ENCODE measurements at regions not wholly inside any gene's neighbourhood (a gene's known extent, or its start where the extent isn't known, plus 50 kb on each side); places are given as distances from the start of the nearest gene placed in this dataset.

- no peak for DNase-seq (ENCODE audit: low spot score)
These were observed 425.6 kb downstream of the RASEF start for GRCh38 chr9:82637368-82637767.

GRCh38 chr9:82645600-82645999 is 417.3 kb downstream of the RASEF start:
- DNase-seq (ENCODE audit: low spot score), result no peak

- DNase-seq (ENCODE audit: low spot score), result no peak
These were observed 412.6 kb downstream of the RASEF start for GRCh38 chr9:82650368-82650767.

- DNase-seq (ENCODE audit: low spot score), result no peak
These were observed 411.5 kb downstream of the RASEF start for GRCh38 chr9:82651474-82651873.

- DNase-seq (ENCODE audit: low spot score), result no peak
These were observed 397.6 kb downstream of the RASEF start for GRCh38 chr9:82665324-82665723.

- DNase-seq (ENCODE audit: low spot score), result no peak
These were observed 394.2 kb downstream of the RASEF start for GRCh38 chr9:82668689-82669199.

GRCh38 chr9:82670000-82670399 is 392.9 kb downstream of the RASEF start:
- no peak for DNase-seq (ENCODE audit: low spot score)

DNA sequence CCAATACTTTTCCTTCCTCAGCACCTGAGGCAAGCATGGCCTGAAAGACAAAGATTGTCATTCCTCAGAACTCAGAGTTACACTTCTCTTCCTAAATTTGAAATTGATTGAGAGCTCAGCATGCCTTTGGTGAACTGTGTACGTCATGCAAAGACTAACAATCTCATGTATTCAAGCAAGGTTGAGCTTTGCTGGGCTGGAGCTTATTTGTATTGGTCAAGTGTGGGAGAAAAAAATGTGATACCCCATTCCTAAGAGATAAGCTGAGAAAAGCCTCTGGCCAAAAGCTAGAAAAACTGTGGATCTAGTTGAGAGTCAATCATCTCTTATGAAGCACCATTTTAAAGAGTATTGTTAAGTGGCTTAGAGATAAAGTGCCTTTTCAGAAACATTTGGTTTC is 392.2 kb downstream of the RASEF start:
- DNase-seq (ENCODE audit: low spot score), result no peak

GRCh38 chr9:82673201-82673600 is 389.7 kb downstream of the RASEF start:
- no peak for DNase-seq (ENCODE audit: low spot score)

DNA sequence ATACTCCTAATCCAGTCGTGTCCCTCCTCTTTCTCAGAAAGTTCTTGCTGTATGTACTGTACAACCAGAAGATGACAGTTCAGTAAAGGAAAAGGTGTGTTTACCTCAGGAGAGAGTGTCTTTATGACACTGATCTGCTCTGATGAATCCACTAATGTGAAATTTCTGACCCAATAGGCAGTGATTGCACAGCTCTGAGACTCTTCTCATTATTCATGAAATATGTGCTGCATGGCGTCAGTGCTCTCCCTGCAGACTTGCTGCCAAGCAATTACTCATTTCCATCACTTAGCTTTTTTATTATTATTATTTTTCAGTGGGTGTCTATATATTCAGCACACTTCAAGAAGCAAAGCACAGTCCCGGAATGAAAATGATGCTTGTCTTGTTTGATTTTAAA is 389.0 kb downstream of the RASEF start:
- DNase-seq (ENCODE audit: low spot score), result no peak

DNA sequence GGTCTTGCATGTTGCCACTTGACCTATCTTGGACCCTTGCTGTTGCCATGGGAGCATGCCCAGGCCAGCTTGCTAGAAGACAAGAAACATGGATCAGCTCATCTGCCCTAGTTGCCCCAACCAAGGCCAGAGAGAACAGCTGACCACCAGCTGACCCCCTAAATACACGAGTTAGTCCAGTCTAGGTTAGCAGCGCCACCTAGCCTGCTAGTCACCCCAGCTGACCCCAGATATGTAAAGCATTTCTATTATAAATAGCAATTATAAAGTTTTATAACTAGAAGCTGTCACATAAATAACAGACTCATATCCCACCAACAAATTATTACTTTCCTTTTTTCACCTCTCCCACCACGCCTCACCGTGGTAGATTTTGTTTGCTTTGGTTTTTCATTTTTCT is 387.8 kb downstream of the RASEF start:
- no peak for DNase-seq (ENCODE audit: low spot score)

- DNase-seq (ENCODE audit: low spot score), result no peak
These were observed 387.3 kb downstream of the RASEF start for GRCh38 chr9:82675605-82676004.

GRCh38 chr9:82677086-82677485 is 385.9 kb downstream of the RASEF start:
- DNase-seq (ENCODE audit: low spot score), result no peak

- DNase-seq (ENCODE audit: low spot score), result no peak
These were observed 383.5 kb downstream of the RASEF start for GRCh38 chr9:82679472-82679871.

DNA sequence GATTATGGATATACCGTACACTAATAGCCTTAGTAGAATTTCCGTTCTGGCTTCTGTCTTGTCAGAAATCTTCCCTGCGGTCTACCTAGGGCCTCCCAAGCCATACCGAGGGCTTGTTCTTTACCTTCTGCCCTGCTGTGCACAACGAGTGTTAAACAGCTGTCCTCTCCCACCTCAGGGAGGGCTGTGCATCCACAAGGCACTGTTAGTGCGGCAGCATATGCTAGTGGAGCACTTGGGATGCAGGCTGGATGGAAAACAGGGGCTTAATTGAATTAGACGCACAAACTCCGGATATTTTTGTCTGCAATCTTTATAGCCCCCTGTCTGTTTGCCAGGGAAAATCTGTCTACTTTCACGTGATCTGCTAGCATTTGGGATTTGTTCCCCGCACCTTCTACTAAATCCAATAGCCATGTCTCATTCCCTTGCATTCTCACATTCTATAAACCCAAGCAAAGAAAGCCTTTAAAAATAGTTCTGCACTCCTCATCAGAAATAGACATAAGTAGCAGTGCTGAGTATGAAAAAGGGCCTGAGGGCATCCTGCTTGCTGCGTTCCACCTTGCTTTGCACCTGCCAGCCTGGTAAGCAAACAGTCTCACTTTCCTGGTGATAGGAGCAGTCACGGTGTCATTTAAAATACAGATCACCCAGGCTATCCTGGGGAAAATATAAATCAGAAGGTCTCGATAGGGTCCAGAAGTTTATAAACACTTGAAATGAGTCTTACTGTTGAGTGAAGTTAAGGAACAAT is 382.6 kb downstream of the RASEF start:
- DNase-seq (ENCODE audit: low spot score), result no peak

DNA sequence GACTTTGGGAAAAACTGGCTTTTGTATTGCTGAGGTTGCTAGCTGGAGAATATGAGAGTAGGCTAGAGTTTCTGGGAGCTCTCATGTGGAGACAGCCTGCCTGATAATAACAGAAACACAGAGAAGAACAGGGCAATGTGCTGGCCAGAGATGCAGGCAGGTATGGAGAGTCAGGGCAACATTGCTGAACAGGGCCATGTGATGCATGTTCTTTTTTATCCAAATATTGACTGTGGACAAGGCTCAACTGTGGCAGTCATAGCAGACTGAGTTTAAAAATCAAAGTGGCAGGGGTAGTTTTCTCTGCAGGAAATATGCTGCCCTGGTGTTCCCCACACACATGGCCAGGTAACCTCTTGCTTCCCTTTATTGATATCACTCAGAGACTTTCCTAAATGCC is 381.1 kb downstream of the RASEF start:
- DNase-seq (ENCODE audit: low spot score), result no peak

DNA sequence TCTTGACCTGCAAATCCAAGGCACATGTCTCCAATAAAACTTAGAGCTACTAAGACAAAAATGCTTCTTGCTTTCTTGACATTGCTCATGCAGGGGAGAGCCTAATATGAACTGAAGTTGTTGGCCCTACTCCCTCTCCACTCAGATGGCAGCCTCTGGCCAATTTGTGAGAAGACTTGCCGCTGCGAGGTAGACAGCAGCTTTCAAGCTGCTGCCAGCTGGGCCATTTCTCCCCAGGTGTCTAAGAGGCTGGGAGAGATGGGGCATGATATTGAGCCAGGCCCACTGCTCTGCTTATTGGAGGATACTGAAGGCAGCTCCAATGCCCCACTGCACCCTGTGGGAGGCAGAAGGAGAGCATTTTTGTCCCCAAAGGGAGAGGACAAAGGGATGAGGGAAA is 380.5 kb downstream of the RASEF start:
- DNase-seq (ENCODE audit: low spot score), result no peak

DNA sequence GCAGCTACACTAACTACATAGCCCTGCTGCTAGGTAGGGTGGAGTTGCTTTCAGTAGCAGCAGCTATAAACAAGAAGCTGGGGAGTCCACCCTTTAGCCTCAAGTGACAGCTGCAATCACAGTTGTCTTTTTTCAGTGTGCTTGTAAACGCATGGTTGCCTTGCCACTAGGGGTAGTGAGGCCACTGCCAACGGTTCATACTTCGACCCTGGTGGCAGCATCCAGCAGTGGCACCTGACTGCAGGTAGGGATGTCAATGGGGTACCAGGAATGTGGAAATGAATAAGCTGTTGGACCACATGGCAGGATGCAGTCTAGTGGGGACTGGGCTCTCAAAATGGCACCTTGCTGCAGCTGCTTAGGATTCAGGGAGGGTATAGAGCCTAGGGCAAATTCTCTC is 367.2 kb downstream of the RASEF start:
- no peak for DNase-seq (ENCODE audit: low spot score)

DNA sequence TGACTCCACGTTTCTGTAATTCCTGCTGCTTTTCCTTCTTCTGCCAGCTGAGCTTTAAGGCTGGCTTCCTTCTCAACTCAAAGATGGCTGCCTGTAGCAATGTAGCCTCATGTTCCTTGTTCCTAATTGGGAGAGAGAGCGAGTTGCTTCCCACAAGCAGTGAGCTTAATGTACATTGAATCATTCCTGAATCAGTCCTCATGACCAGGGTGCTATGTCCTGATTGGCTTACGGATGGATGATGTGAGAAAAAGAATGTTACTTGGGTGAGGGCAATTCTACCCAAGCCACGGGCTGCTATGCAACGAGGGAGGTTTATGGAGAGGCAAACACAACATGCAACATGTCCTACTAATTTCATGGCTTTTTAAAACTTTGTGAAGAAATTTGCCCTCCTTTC is 356.2 kb downstream of the RASEF start:
- DNase-seq (ENCODE audit: low spot score), result no peak

GRCh38 chr9:82716821-82717220 is 346.1 kb downstream of the RASEF start:
- DNase-seq (ENCODE audit: low spot score), result no peak

DNA sequence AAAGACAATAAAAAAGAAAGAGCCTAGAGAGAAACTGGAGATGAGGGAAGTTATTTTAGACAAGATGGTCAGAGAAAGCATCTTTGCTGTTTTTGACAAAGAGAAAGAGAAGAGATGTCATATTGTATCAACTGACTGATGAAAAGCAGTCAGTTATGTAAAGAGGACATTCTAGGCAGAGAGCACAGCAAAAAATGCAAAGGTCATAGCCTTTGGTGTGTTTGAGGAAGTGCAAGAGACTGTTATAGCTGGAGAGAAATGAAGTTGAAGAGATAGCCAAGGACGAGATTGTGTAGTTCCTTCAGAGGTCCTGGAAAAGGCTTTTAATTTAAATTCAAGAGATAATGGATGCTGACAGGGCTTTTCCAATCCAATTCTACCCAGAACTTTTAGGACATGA is 342.4 kb downstream of the RASEF start:
- DNase-seq (ENCODE audit: low spot score), result no peak

DNA sequence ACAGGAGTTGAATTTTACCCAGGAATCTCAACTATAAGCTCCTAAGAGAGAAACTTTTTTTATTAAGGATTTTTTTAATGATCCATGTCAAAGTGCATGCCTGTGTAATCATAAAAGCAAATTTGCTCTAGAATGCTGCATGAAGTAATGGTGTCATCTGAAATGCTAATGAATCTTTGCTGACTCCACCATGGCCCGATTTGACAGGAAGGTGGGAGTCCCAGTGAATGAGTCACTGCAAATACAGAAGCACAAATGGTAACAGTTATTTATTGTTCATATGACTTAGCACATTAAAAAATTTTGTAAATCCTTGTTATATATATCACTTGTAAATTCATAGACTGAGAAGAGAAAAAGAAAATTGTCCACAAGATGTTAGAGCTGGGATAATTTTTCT is 341.3 kb downstream of the RASEF start:
- DNase-seq (ENCODE audit: low spot score), result no peak

DNA sequence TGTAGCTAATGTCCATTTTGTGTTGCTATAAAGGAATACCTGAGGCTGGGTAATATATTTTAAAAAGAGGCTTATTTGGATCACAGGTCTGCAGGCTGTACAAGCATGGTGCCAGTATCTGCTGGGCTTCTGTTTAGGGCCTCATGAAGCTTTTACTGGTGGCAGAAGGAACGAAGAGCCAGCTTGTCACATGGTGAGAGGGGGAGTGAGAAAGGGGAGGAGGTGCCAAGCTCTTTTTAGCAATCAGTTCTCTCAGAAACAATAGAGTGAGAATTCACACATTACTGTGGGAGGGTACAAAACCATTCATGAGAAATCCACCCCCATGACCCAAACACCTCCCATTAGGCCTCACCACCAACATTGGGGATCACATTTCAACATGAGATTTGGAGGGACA is 340.9 kb downstream of the RASEF start:
- no peak for DNase-seq (ENCODE audit: low spot score)

- DNase-seq (ENCODE audit: low spot score), result no peak
These were observed 340.4 kb downstream of the RASEF start for GRCh38 chr9:82722561-82722960.

All from AG08395 (cell line).